ENCODE measurements at regions not wholly inside any gene's neighbourhood (a gene's known extent, or its start where the extent isn't known, plus 50 kb on each side); places are given as distances from the start of the nearest gene placed in this dataset.

DNA sequence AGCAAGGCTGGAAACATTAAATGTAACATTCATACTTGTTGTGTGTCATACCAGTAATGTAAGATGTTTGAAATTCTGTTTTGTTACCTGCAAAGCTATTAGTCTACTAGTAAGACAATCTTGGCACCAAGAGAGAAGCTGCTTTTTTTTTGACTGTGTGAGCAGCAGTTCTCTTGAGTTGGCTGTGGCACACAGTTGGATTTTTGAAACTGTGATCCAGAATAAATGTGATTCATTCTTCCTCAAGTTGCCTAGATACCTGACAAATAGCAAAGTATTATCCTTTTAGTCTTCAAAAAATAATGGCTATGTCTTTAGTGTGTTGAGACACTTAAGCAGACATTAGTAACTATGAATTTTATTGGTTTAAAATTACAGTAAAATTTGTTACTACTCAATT lies 57.2 kb upstream of the HAPLN1 start:
- Histone ChIP-seq H4K20me1 (replicated peaks in 1 of 2; ENCODE audit: control insufficient read depth in 1 of 2, insufficient read depth in 2 of 2, low read length in 2 of 2) (no peaks in the 10 kb centered on the region), H3K56ac (replicated peaks; ENCODE audit: insufficient read length, low read depth, low read length) (no peak overlapping the region), H3K9ac (replicated peaks in 1 of 4; ENCODE audit: extremely low read depth in 1 of 4, low read depth in 3 of 4, low read length in 3 of 4) (no peak overlapping the region), H3K27me3 (replicated peaks in 1 of 4; ENCODE audit: control insufficient read depth in 3 of 4, extremely low read depth in 1 of 4, insufficient read depth in 3 of 4, low read length in 3 of 4) (peaks cover 0 to 2% (median 0%) of the 10 kb centered on the region in 4 experiments; a peak in 1 of 7 replicates), H3K18ac (ENCODE audit: extremely low read depth, low read length) (no peak overlapping the region), H4K8ac (ENCODE audit: extremely low read depth, insufficient read depth, low read length) (no peak overlapping the region), H2BK5ac (ENCODE audit: low read depth, low read length) (no peak overlapping the region), H2BK20ac (ENCODE audit: low read length) (no peak overlapping the region), H4K91ac (replicated peaks; ENCODE audit: insufficient read length, low read length) (no peak overlapping the region), H3K36me3 (ENCODE audit: control insufficient read depth in 2 of 4, insufficient read depth in 4 of 4, low read length in 3 of 4) (no peaks in the 10 kb centered on the region), H2AFZ (ENCODE audit: low read length) (no peak overlapping the region), H3K23me2 (ENCODE audit: low read depth, low read length) (no peaks in the 10 kb centered on the region; the same call in 1 of the 2 replicates), H3K27ac (ENCODE audit: low read depth, low read length) (no peak overlapping the region), H3K4me1 (replicated peaks in 1 of 4; ENCODE audit: control insufficient read depth in 3 of 4, insufficient read depth in 4 of 4, low read length in 3 of 4) (no peaks in the 10 kb centered on the region), H3K4me3 (ENCODE audit: extremely low read depth in 1 of 4, insufficient read depth in 2 of 4, low read depth in 3 of 4, low read length in 4 of 4) (no peak overlapping the region), H3K9me3 (ENCODE audit: insufficient read depth in 2 of 2, low read depth in 1 of 2, low read length in 1 of 2) (no peaks in the 10 kb centered on the region), H3K23ac (ENCODE audit: insufficient read length) (no peak overlapping the region), H3K4ac (replicated peaks; ENCODE audit: insufficient read length, low read depth, low read length) (no peak overlapping the region), H3K14ac (ENCODE audit: insufficient read length) (no peak overlapping the region), H2BK12ac (ENCODE audit: low read depth, low read length) (no peak overlapping the region), H2AK5ac (ENCODE audit: low read depth, low read length) (no peak overlapping the region), H3K79me1 (ENCODE audit: low read depth, low read length) (no peaks in the 10 kb centered on the region), H2BK15ac (ENCODE audit: low read length) (no peak overlapping the region), H3K4me2 (ENCODE audit: insufficient read depth in 1 of 2, low read depth in 2 of 2, low read length in 2 of 2) (no peak overlapping the region), H4K5ac (ENCODE audit: insufficient read length, low read depth, low read length) (no peak overlapping the region), H2BK120ac (replicated peaks; ENCODE audit: low read depth, low read length) (no peak overlapping the region), H3K79me2 (ENCODE audit: control insufficient read depth in 1 of 2, insufficient read depth in 2 of 2, low read length in 2 of 2) (no peaks in the 10 kb centered on the region)
- no peak for FAIRE-seq
- TF ChIP-seq TAF7 (optimal IDR thresholded peaks at IDR 0.05; ENCODE audit: borderline replicate concordance, low read depth, low read length) (no peak), CHD2 (IDR thresholded peaks at IDR 0.05; ENCODE audit: low read length) (no peak), MAFK (IDR thresholded peaks at IDR 0.05; ENCODE audit: low read depth, low read length) (no peak), SIN3A (conservative IDR thresholded peaks at IDR 0.05 in 1 of 2, IDR thresholded peaks at IDR 0.05 in 1 of 2; ENCODE audit: low read depth in 1 of 2, low read length in 2 of 2) (no peak), EP300 (IDR thresholded peaks at IDR 0.05; ENCODE audit: borderline replicate concordance in 1 of 2, low read depth in 2 of 2, low read length in 2 of 2) (no peak), TBP (IDR thresholded peaks at IDR 0.05; ENCODE audit: low read depth, low read length) (no peak), TEAD4 (IDR thresholded peaks at IDR 0.05; ENCODE audit: low read depth, low read length) (no peak), SP1 (IDR thresholded peaks at IDR 0.05; ENCODE audit: low read depth, low read length) (no peak), JUN (IDR thresholded peaks at IDR 0.05; ENCODE audit: low read depth, low read length) (no peak), RAD21 (IDR thresholded peaks at IDR 0.05 in 1 of 2, conservative IDR thresholded peaks at IDR 0.05 in 1 of 2; ENCODE audit: low read depth in 2 of 2, low read length in 2 of 2) (no peak), CBX5 (IDR thresholded peaks at IDR 0.05; ENCODE audit: low read depth, low read length) (no peak), EGR1 (IDR thresholded peaks at IDR 0.05; ENCODE audit: borderline replicate concordance, low read depth, low read length) (no peak), SIRT6 (IDR thresholded peaks at IDR 0.05; ENCODE audit: low read length) (no peak)
- CTCF ChIA-PET (ENCODE audit: partially characterized antibody) = no interaction called here
- POLR2A ChIA-PET (ENCODE audit: partially characterized antibody) = no interaction called here
- DNase-seq (ENCODE audit: low read depth in 1 of 2, low spot score in 2 of 2) = no peak
